ENCODE measurements at regions not wholly inside any gene's neighbourhood (a gene's known extent, or its start where the extent isn't known, plus 50 kb on each side); places are given as distances from the start of the nearest gene placed in this dataset.

DNA sequence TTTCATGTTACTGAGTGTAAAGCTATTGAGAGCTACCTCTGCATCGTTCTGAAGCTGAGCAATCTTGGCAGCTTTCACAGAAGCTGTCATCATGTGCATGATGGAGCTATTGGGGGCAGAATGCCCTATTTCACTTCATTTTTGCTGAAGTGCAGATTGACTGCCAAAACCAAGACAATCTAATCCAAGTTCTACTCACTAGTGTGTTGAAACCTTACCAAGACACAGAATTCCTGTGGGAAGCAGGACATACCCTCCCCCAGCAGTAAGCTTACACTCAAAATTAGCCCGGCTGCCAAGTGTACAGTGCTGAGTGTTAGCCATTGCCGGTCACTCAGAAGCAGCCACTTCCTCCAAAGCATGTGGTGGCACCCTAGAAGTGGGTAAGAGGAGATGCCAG is 177.3 kb upstream of the TENT5A start:
- TF ChIP-seq EZH2phosphoT487 (IDR thresholded peaks at IDR 0.05; ENCODE audit: borderline replicate concordance, low read length): no peak
- TF ChIP-seq CTCF (IDR thresholded peaks at IDR 0.05; ENCODE audit: low read depth, low read length, poor library complexity, severe bottlenecking): no peak

Data from DOHH2 (cell line).